GM21390 (cell line): ENCODE measurements at regions not wholly inside any gene's neighbourhood (a gene's known extent, or its start where the extent isn't known, plus 50 kb on each side); places are given as distances from the start of the nearest gene placed in this dataset.
A peak's percentile ranks its signal among the peaks of the same experiment; 100 is the strongest.

Source experiments
- ATAC-seq: cut with Tn5 transposase; IDR thresholded peaks from one replicate; pipeline ENCODE4 v1.9.1; 2021; ENCODE audit not compliant: unreplicated experiment

GRCh38 chr15:89421219-89421618, 75.2 kb downstream of the RHCG start:
- no peak for ATAC-seq

GRCh38 chr15:89419370-89419984, 76.9 kb downstream of the RHCG start:
- ATAC-seq, result no peak

- ATAC-seq, result no peak
Measured at GRCh38 chr15:89417206-89417725, 79.1 kb downstream of the RHCG start.

GRCh38 chr15:89416339-89417183, 79.8 kb downstream of the RHCG start:
- peak; percentile 82 for ATAC-seq

GRCh38 chr15:89414571-89414970, 79.9 kb upstream of the POLG start:
- ATAC-seq, result no peak

- ATAC-seq, result no peak
Measured at GRCh38 chr15:89413877-89414276, 79.3 kb upstream of the POLG start.

GRCh38 chr15:89412905-89413411, 78.3 kb upstream of the POLG start:
- no peak for ATAC-seq

GRCh38 chr15:89410039-89410435, 75.4 kb upstream of the POLG start:
- no peak for ATAC-seq

GRCh38 chr15:89409184-89410038, 74.8 kb upstream of the POLG start:
- no peak for ATAC-seq

GRCh38 chr15:89408372-89409183, 74.0 kb upstream of the POLG start:
- ATAC-seq, result no peak

GRCh38 chr15:89406940-89407607, 72.5 kb upstream of the POLG start:
- ATAC-seq, result no peak

- no peak for ATAC-seq
Measured at GRCh38 chr15:89406218-89406939, 71.8 kb upstream of the POLG start.

- no peak for ATAC-seq
Measured at GRCh38 chr15:89405494-89405893, 70.9 kb upstream of the POLG start.

- ATAC-seq, result no peak
Measured at GRCh38 chr15:89404023-89404422, 69.4 kb upstream of the POLG start.

GRCh38 chr15:89402518-89402805, 67.8 kb upstream of the POLG start:
- no peak for ATAC-seq

- no peak for ATAC-seq
Measured at GRCh38 chr15:89401631-89402517, 67.2 kb upstream of the POLG start.

GRCh38 chr15:89400782-89401545, 66.3 kb upstream of the POLG start:
- ATAC-seq, result no peak
